H1 (cell line): ENCODE measurements at regions not wholly inside any gene's neighbourhood (a gene's known extent, or its start where the extent isn't known, plus 50 kb on each side); places are given as distances from the start of the nearest gene placed in this dataset.

Source experiments
- CTCF ChIA-PET: fragments of 300-600 bp; sonication (Branson Sonifier 250); formaldehyde crosslinking; loops from one replicate; lab custom pipeline; 2021; ENCODE audit not compliant: partially characterized antibody; lab: Charles Lee
- POLR2A ChIA-PET: fragments of 300-600 bp; sonication (Branson Sonifier 250); formaldehyde crosslinking; loops from one replicate; lab custom pipeline; 2021; ENCODE audit warnings: inconsistent platforms; ENCODE audit not compliant: partially characterized antibody; lab: Charles Lee
- DNase-seq, 2 experiments: peaks; one replicate each; pipeline versions ENCODE4 v3.0.0 to v3.0.0-alpha.2; 2010 to 2022; ENCODE audit warnings: low spot score in 2 of 2, low read depth in 1 of 2, mixed read lengths in 1 of 2
- FAIRE-seq: peaks from 2 replicates; lab custom pipeline; 2011; peaks lifted over from hg19 to GRCh38; lab: Jason Lieb, UNC
- H2AFZ ChIP-seq: 2 replicates; pipeline ENCODE4 v1.8.1; 2012; ENCODE audit warnings: low read length, inconsistent platforms
- H2AK5ac ChIP-seq: 2 replicates; pipeline ENCODE4 v1.6.1; 2013; ENCODE audit warnings: low read depth, low read length
- H2BK120ac ChIP-seq: replicated peaks from 2 replicates; pipeline ENCODE3; 2013; ENCODE audit warnings: low read depth, low read length, inconsistent platforms
- H2BK12ac ChIP-seq: 2 replicates; pipeline ENCODE4 v1.6.1; 2013; ENCODE audit warnings: low read depth, low read length
- H2BK15ac ChIP-seq: 2 replicates; pipeline ENCODE4 v1.6.1; 2013; ENCODE audit warnings: low read length
- H2BK20ac ChIP-seq: 2 replicates; pipeline ENCODE4 v1.6.1; 2013; ENCODE audit warnings: low read length
- H2BK5ac ChIP-seq: 2 replicates; pipeline ENCODE4 v1.6.1; 2013; ENCODE audit warnings: low read depth, low read length
- H3K14ac ChIP-seq: 2 replicates; pipeline ENCODE4 v1.6.1; 2013; ENCODE audit warnings: inconsistent platforms; ENCODE audit not compliant: insufficient read length
- H3K18ac ChIP-seq: 2 replicates; pipeline ENCODE4 v1.6.1; 2013; ENCODE audit warnings: low read length; ENCODE audit errors: extremely low read depth
- H3K23ac ChIP-seq: 2 replicates; pipeline ENCODE4 v1.6.1; 2013; ENCODE audit warnings: inconsistent platforms; ENCODE audit not compliant: insufficient read length
- H3K23me2 ChIP-seq: 2 replicates; pipeline ENCODE4 v1.6.1; 2013; ENCODE audit warnings: low read depth, low read length
- H3K27ac ChIP-seq: 2 replicates; pipeline ENCODE4 v1.6.1; 2011; ENCODE audit warnings: low read depth, low read length, inconsistent platforms
- H3K27me3 ChIP-seq, 4 experiments: replicated peaks in 1 of 4; 1 replicate in 1 of 4; 2 replicates in 3 of 4; pipeline versions ENCODE4 v1.6.1 to v1.8.1; 2011 to 2013; ENCODE audit warnings: low read length in 3 of 4, mild to moderate bottlenecking in 3 of 4, inconsistent platforms in 2 of 4, mixed read lengths in 2 of 4, moderate library complexity in 1 of 4; ENCODE audit not compliant: control insufficient read depth in 3 of 4, insufficient read depth in 3 of 4; ENCODE audit errors: extremely low read depth in 1 of 4
- H3K36me3 ChIP-seq, 4 experiments: 2 replicates each; pipeline versions ENCODE4 v1.6.1 to v1.8.1; 2011 to 2013; ENCODE audit warnings: mild to moderate bottlenecking in 4 of 4, low read length in 3 of 4, moderate library complexity in 2 of 4, control low read depth in 1 of 4, inconsistent platforms in 1 of 4; ENCODE audit not compliant: insufficient read depth in 4 of 4, control insufficient read depth in 2 of 4
- H3K4ac ChIP-seq: replicated peaks from 2 replicates; pipeline ENCODE3; 2013; ENCODE audit warnings: low read length, low read depth, mixed read lengths, inconsistent platforms; ENCODE audit not compliant: insufficient read length
- H3K4me1 ChIP-seq, 4 experiments: replicated peaks in 1 of 4; 1 replicate in 1 of 4; 2 replicates in 3 of 4; pipeline versions ENCODE4 v1.6.1 to v1.8.1; 2011 to 2013; ENCODE audit warnings: low read length in 3 of 4, inconsistent platforms in 2 of 4, mixed read lengths in 1 of 4; ENCODE audit not compliant: insufficient read depth in 4 of 4, control insufficient read depth in 3 of 4
- H3K4me2 ChIP-seq, 2 experiments: 2 replicates each; pipeline versions ENCODE4 v1.6.1 to v1.8.1; 2011 to 2013; ENCODE audit warnings: low read depth in 2 of 2, low read length in 2 of 2, control low read depth in 1 of 2, inconsistent platforms in 1 of 2, mild to moderate bottlenecking in 1 of 2; ENCODE audit not compliant: insufficient read depth in 1 of 2
- H3K4me3 ChIP-seq, 4 experiments: fragments of 200-600, 300-600 bp in 1 of 4; sonication (generic), shearing (Covaris generic), sonication (Bioruptor Twin) in 1 of 4; 2 replicates each; pipeline versions ENCODE4 v1.5.1 to v1.8.1; 2011 to 2016; ENCODE audit warnings: low read length in 4 of 4, low read depth in 3 of 4, control low read depth in 2 of 4, inconsistent platforms in 2 of 4, mild to moderate bottlenecking in 2 of 4, mixed read lengths in 1 of 4, moderate library complexity in 1 of 4; ENCODE audit not compliant: insufficient read depth in 2 of 4; ENCODE audit errors: extremely low read depth in 1 of 4
- H3K56ac ChIP-seq: replicated peaks from 2 replicates; pipeline ENCODE3; 2013; ENCODE audit warnings: low read depth, mild to moderate bottlenecking, mixed read lengths, low read length, inconsistent platforms; ENCODE audit not compliant: insufficient read length
- H3K79me1 ChIP-seq: 2 replicates; pipeline ENCODE4 v1.6.1; 2013; ENCODE audit warnings: low read depth, low read length, control low read depth
- H3K79me2 ChIP-seq, 2 experiments: 2 replicates each; pipeline versions ENCODE4 v1.6.1 to v1.8.1; 2012 to 2013; ENCODE audit warnings: low read length in 2 of 2, mild to moderate bottlenecking in 2 of 2, inconsistent platforms in 1 of 2; ENCODE audit not compliant: insufficient read depth in 2 of 2, control insufficient read depth in 1 of 2
- H3K9ac ChIP-seq, 4 experiments: replicated peaks in 1 of 4; 1 replicate in 1 of 4; 2 replicates in 3 of 4; pipeline versions ENCODE4 v1.6.1 to v1.8.1; 2011 to 2013; ENCODE audit warnings: low read depth in 3 of 4, low read length in 3 of 4, control low read depth in 2 of 4, mild to moderate bottlenecking in 2 of 4, moderate library complexity in 2 of 4, inconsistent platforms in 1 of 4; ENCODE audit errors: extremely low read depth in 1 of 4
- H3K9me3 ChIP-seq, 2 experiments: 2 replicates each; pipeline versions ENCODE4 v1.6.1 to v1.8.1; 2012 to 2013; ENCODE audit warnings: mild to moderate bottlenecking in 2 of 2, moderate library complexity in 2 of 2, control low read depth in 1 of 2, inconsistent platforms in 1 of 2, low read depth in 1 of 2, low read length in 1 of 2, mixed read lengths in 1 of 2; ENCODE audit not compliant: insufficient read depth in 2 of 2
- H4K20me1 ChIP-seq, 2 experiments: replicated peaks in 1 of 2; 2 replicates each; pipeline versions ENCODE3 to v1.8.1; 2011 to 2013; ENCODE audit warnings: inconsistent platforms in 2 of 2, low read length in 2 of 2, mild to moderate bottlenecking in 1 of 2; ENCODE audit not compliant: insufficient read depth in 2 of 2, control insufficient read depth in 1 of 2
- H4K5ac ChIP-seq: 2 replicates; pipeline ENCODE4 v1.6.1; 2013; ENCODE audit warnings: low read length, low read depth, mixed read lengths, inconsistent platforms; ENCODE audit not compliant: insufficient read length
- H4K8ac ChIP-seq: 2 replicates; pipeline ENCODE4 v1.8.0; 2013; ENCODE audit warnings: mild to moderate bottlenecking, moderate library complexity, low read length, inconsistent platforms; ENCODE audit not compliant: insufficient read depth; ENCODE audit errors: extremely low read depth
- H4K91ac ChIP-seq: replicated peaks from 2 replicates; pipeline ENCODE3; 2013; ENCODE audit warnings: low read length, mixed read lengths, inconsistent platforms; ENCODE audit not compliant: insufficient read length
- KDM1A ChIP-seq: fragments of 200-600, 300-600 bp; sonication (generic); IDR thresholded peaks from 2 replicates; pipeline ENCODE4 v1.7.1; 2016; ENCODE audit warnings: mild to moderate bottlenecking, low read length, borderline replicate concordance
- POLR2A ChIP-seq, 2 experiments: IDR thresholded peaks; 1 replicate in 1 of 2; 2 replicates in 1 of 2; pipeline ENCODE4 v1.6.1; 2011; ENCODE audit warnings: low read depth in 2 of 2, low read length in 2 of 2, mild to moderate bottlenecking in 2 of 2; ENCODE audit errors: control extremely low read depth in 1 of 2
- SIRT6 ChIP-seq: IDR thresholded peaks from one replicate; pipeline ENCODE4 v1.7.1; 2012; ENCODE audit warnings: low read length, inconsistent platforms
- WGBS, 2 experiments: shearing (Covaris generic) in 1 of 2; methylation state at CpG; one replicate each; pipeline versions ENCODE4 v1.1.6 to v1.1.7; 2013 to 2015; ENCODE audit warnings: low lambda C conversion rate in 2 of 2, mixed read lengths in 2 of 2, inconsistent platforms in 1 of 2, low coverage in 1 of 2, missing lambda C conversion rate in 1 of 2; ENCODE audit not compliant: insufficient replicate concordance in 2 of 2, insufficient coverage in 1 of 2, insufficient read length in 1 of 2; ENCODE audit errors: extremely low coverage in 1 of 2, missing lambda C conversion rate in 1 of 2; 5-methylcytosine and 5-hydroxymethylcytosine counted together

DNA sequence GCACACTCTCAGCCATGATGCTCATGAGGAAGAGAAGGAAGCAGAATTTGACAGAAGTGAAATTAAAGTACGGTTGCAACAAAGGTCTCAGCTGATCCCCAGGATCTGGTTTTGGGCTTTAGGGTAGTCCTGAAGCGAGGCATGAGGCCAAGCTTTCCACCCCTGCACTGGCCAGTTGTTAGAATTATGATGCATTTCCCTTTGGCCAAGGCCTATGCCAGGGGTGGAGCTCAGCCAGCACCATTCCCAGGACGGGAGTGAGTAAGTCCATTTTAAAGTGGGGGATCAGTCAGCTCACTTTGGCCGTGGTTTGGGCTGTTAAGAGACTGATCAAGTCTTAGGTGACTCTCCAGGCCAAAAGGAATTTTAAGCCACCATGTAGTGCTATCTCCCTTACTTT, 314.5 kb upstream of the MMADHC start:
- H3K27ac ChIP-seq = no peak overlapping the region
- WGBS, 2 experiments = 89% methylated on average over 4 of the region's 4 CpGs; no CpG with 5 or more reads in 1 of the 2 experiments
- no peaks in the 10 kb centered on the region for H4K20me1 ChIP-seq

More for the DNA sequence above, 314.5 kb upstream of the MMADHC start:
- Histone ChIP-seq H2BK15ac (no peak overlapping the region), H2AK5ac (no peak overlapping the region), H3K79me2 (no peaks in the 10 kb centered on the region), H2BK120ac (no peak overlapping the region), H3K14ac (no peak overlapping the region), H3K27me3 (no peaks in the 10 kb centered on the region), H2BK20ac (no peak overlapping the region), H3K18ac (no peak overlapping the region), H3K79me1 (no peaks in the 10 kb centered on the region), H4K91ac (no peak overlapping the region), H3K4me3 (no peak overlapping the region), H4K5ac (no peak overlapping the region), H2BK12ac (0 out of 2 replicates have a peak overlapping the region, but pooled peaks have one; percentile 1), H4K8ac (no peak overlapping the region), H3K36me3 (no peaks in the 10 kb centered on the region), H3K23ac (no peak overlapping the region), H3K4me1 (peaks cover 0 to 2% (median 0%) of the 10 kb centered on the region in 4 experiments; a peak in 2 of 7 replicates), H3K4me2 (no peak overlapping the region), H3K9ac (no peak overlapping the region), H3K4ac (no peak overlapping the region), H3K9me3 (no peaks in the 10 kb centered on the region), H2BK5ac (no peak overlapping the region), H2AFZ (no peak overlapping the region), H3K23me2 (no peaks in the 10 kb centered on the region), H3K56ac (no peak overlapping the region)
- ChIA-PET POLR2A (no interaction called here), CTCF (interaction anchor here (1.2 kb wide), 1 partner anchor 102 kb away, joined by 3 read pairs; no protein-coding TSS in a partner anchor)
- FAIRE-seq (no peak), DNase-seq (no peak)
- no peak for TF ChIP-seq SIRT6
- TF ChIP-seq POLR2A (IDR thresholded peaks at IDR 0.05; ENCODE audit: control extremely low read depth in 1 of 2, low read depth in 2 of 2, low read length in 2 of 2) = no peak
- no peak for TF ChIP-seq KDM1A
